ENCODE measurements at regions not wholly inside any gene's neighbourhood (a gene's known extent, or its start where the extent isn't known, plus 50 kb on each side); places are given as distances from the start of the nearest gene placed in this dataset.
A peak's percentile ranks its signal among the peaks of the same experiment; 100 is the strongest.
"Not testable (repeated sequence)": the region's sequence is repeated elsewhere in the genome, so short reads cannot be mapped to it uniquely, and the experiment has no call there.

DNA sequence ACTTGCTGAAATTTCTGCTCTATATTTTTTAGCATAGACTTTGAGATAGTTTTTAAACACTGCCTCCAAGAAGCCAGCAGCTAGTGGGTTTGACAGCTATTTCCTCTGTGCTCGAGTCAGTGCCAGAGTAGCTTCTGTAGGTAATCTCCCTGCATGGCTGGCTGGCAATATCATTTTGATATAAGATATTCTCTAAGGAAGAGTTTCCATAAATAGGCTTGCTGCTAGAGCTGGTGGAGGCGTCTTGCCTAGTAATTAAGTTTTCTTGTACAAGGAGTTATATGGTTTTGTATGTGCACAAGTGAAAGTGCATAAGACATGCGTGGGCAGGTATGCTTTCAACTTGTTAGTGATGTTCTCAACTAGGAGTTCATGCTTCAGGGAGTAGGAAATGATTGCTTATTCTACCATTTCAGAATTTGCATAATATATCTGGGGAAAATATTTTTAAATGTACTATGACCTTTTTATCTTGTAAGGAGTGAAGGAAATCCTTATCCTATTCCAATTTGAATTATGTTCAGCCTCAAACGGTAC, 74.1 kb upstream of the CCL21 start:
- DNase-seq, result no peak

DNA sequence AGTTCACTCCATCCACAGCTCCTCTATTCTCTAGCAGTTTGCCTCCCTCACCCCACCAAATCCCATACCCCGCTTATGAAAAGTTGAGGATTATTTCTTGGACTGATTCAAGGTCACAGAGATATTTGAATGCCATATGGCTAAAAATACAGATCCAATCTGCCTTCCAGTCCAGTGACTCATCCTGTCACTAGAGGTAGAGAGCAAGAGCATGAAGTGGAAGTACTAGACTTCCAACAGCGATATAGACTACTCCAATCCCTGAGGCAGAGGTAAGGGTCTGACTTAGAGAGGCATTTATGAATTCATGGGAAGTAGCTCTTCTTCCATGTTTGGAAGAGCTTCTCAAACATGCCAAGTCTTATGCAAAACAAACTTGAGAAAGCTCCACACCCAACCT, 72.4 kb upstream of the CCL21 start:
- no peak for DNase-seq

DNA sequence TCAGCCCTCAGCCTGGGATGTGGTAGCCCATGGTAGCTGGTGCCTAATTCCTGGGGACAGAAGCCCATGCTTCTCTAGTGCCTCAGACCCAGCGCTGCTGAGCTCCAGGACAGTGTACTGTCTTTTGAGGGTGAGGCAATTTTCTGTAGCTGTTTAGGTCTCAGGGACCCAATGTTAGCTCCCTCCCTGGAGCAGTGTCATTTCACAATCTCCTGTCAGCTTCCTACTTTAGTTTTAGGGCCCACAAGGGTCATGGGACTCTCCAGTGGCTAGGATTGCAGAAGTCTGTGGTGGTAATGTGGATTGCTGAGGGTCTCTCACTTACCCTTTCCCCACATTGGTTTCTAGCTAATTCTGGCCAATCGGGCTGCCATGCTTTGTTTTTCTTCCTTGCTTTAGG, 67.7 kb upstream of the CCL21 start:
- no peak for DNase-seq

DNA sequence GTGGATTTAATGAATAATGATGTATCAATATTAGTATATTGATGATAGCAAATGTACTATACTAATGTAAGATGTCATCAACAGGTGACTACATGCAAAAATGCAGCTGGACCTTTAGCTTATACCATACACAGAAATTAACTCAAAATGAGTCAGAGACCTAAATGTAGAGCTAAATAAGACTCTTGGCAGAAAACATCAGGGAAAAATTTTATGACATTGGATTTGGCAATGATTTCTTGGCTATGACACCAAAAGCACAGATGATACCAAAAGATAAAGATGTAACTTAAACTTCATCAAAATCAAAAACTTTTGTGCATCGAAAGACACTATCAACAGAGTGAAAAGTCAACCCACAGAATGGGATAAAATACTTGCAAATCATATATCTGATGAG, 64.0 kb upstream of the CCL21 start:
- no peak for DNase-seq

DNA sequence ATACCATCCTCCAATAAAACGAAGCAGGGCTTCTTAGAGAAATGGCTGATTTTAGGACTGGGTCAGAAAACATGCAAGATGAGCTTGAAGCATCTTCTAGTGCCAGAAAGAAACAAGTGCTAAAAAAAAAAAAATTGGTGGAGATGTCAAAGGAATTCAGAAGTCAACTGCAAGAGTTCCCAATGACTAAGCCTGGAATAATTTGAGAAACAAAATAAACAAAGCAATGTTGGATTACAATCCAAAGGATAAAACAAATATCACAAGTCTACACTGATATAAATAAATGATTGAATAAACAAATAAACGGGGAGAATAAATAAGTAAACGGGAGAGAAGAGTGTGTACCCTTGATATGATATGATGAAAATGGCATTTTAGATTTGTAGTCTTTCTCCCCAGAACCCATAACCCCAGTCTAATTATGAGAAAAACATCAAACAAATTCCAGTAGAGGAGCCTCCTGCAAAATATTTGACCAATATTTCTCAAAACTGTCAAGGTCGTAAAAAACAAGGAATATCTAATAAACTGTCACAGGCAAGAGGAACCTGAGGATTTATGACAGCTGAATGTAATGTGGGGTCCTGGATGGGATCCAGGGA, 63.5 kb upstream of the CCL21 start:
- no peak for DNase-seq

DNA sequence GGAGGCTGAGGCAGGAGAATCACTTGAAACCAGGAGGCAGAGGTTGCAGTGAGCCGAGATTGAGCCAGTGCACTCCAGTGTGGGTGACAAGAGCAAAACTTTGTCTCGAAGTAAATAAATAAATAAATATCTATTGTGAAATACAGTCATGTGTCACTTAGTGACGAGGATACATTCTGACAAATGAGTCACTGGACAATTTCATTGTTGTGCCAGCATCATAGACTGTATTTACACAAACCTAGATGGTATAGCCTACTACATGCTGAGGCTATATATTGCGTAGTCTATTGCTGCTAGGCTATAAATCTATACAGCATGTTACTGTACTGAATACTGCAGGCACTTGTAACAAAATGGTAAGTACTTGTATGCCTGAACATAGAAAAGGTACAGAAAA, 61.1 kb upstream of the CCL21 start:
- no peak for DNase-seq

DNA sequence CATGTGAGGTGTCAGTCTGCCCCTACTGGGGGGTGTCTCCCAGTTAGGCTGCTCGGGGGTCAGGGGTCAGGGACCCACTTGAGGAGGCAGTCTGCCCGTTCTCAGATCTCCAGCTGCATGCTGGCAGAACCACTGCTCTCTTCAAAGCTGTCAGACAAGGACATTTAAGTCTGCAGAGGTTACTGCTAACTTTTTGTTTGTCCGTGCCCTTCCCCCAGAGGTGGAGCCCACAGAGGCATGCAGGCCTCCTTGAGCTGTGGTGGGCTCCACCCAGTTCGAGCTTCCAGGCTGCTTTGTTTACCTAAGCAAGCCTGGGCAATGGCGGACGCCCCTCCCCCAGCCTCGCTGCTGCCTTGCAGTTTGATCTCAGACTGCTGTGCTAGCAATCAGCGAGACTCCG, 57.2 kb upstream of the CCL21 start:
- DNase-seq, result not testable (repeated sequence)

DNA sequence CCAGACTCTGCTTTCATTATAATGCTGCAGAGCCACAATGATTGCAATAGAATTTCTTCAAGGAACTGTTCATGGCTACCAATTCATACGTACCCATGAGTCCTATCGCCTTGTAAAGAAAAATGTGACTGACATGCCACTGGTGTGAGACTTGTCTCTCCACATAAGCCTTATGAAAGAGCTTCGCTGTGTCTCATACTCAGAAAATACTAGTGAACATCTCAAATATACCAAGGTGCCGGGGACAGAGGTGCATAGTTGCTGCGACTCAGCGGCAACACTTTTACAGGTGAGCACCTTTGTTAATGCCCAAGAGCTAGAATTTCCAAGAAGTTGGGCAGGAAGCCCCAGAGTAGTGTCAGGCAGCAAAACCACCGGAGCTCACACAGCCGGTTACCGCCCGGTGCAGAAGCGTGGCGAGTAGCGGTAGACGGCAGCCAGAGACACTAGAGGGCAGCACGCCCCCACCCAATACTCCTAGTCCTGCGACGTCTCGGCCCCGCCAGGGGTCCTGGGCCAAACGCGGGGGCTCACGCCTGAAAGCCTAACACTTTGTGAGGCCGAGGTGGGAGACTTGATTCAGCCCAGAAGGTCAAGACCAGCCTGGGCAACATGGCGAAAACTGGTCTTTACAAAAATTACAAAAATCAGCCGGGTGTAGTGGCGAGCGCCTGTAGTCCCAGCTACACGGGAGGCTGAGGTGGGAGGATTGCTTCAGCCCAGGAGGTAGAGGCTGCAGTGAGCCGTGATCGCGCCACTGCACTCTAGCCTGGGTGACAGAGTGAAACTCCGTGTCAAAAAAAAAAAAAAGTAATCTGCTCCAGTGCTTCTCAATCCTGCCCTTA, 50.5 kb upstream of the CCL21 start:
- DNase-seq, result peak; percentile 15

All from kidney glomerular epithelial cell (primary cell).